Hematopoietic multipotent progenitor cell treated with erythropoietin and hydrocortisone succinate and interleukin-3 and kit ligand, for 6 days (in vitro differentiated cells): ENCODE measurements at regions not wholly inside any gene's neighbourhood (a gene's known extent, or its start where the extent isn't known, plus 50 kb on each side); places are given as distances from the start of the nearest gene placed in this dataset.

Source experiments
- DNase-seq: peaks from one replicate; pipeline ENCODE4 v3.0.0-alpha.2; 2015

- no peak for DNase-seq
Observed at GRCh38 chr11:15705891-15706290, 591.2 kb downstream of the INSC start.

GRCh38 chr11:15707194-15707593 is 592.5 kb downstream of the INSC start:
- DNase-seq, result no peak

GRCh38 chr11:15707971-15708370 is 593.2 kb downstream of the INSC start:
- no peak for DNase-seq

GRCh38 chr11:15710580-15711275 is 596.0 kb downstream of the INSC start:
- no peak for DNase-seq

GRCh38 chr11:15711311-15711710 is 596.6 kb downstream of the INSC start:
- no peak for DNase-seq

- DNase-seq, result no peak
Observed at GRCh38 chr11:15714641-15715399, 600.1 kb downstream of the INSC start.

GRCh38 chr11:15716550-15716949 is 601.8 kb downstream of the INSC start:
- DNase-seq, result no peak

- DNase-seq, result no peak
Observed at GRCh38 chr11:15720460-15720859, 605.7 kb downstream of the INSC start.

- no peak for DNase-seq
Observed at GRCh38 chr11:15723966-15724365, 609.2 kb downstream of the INSC start.

GRCh38 chr11:15724601-15725000 is 609.9 kb downstream of the INSC start:
- DNase-seq, result no peak

GRCh38 chr11:15725246-15725645 is 610.5 kb downstream of the INSC start:
- no peak for DNase-seq

- DNase-seq, result no peak
Observed at GRCh38 chr11:15726221-15726746, 611.6 kb downstream of the INSC start.

- DNase-seq, result no peak
Observed at GRCh38 chr11:15726893-15727519, 612.3 kb downstream of the INSC start.

GRCh38 chr11:15727520-15727914 is 612.8 kb downstream of the INSC start:
- DNase-seq, result no peak

GRCh38 chr11:15728207-15728606 is 613.5 kb downstream of the INSC start:
- no peak for DNase-seq

- no peak for DNase-seq
Observed at GRCh38 chr11:15730263-15730994, 615.7 kb downstream of the INSC start.

GRCh38 chr11:15730995-15731385 is 616.3 kb downstream of the INSC start:
- DNase-seq, result no peak

GRCh38 chr11:15735706-15736105 is 620.6 kb downstream of the SOX6 start:
- DNase-seq, result no peak

- no peak for DNase-seq
Observed at GRCh38 chr11:15737320-15737719, 619.0 kb downstream of the SOX6 start.

- DNase-seq, result no peak
Observed at GRCh38 chr11:15738931-15739330, 617.4 kb downstream of the SOX6 start.

GRCh38 chr11:15742626-15743519 is 613.5 kb downstream of the SOX6 start:
- no peak for DNase-seq

GRCh38 chr11:15744693-15745092 is 611.7 kb downstream of the SOX6 start:
- no peak for DNase-seq
